ENCODE measurements at regions not wholly inside any gene's neighbourhood (a gene's known extent, or its start where the extent isn't known, plus 50 kb on each side); places are given as distances from the start of the nearest gene placed in this dataset.

GRCh38 chr7:98771941-98772603 lies 97.7 kb downstream of the TMEM130 start:
- peaks cover 24% of the 10 kb centered on the region for H3K4me1 ChIP-seq (ENCODE audit: insufficient read depth)
- peak overlapping the region; percentile 75 for H3K4me2 ChIP-seq
- peaks cover 3% of the 10 kb centered on the region; the same call in 1 of the 2 replicates for H3K27me3 ChIP-seq (ENCODE audit: insufficient read depth)
- no peaks in the 10 kb centered on the region for H4K20me1 ChIP-seq (replicated peaks; ENCODE audit: insufficient read depth)
- Mint-ChIP-seq H3K27me3 (ENCODE audit: insufficient read depth, low read depth, poor library complexity) (peaks cover 9% of the 10 kb centered on the region), H3K36me3 (ENCODE audit: low read depth) (no peaks in the 10 kb centered on the region), H3K4me1 (peaks cover 30% of the 10 kb centered on the region), H3K27ac (no peak overlapping the region), H3K4me3 (peak overlapping the region; percentile 55), H3K9me3 (no peaks in the 10 kb centered on the region)
- H2AFZ ChIP-seq = peak overlapping the region; percentile 2
- H3F3A ChIP-seq (replicated peaks; ENCODE audit: low read depth) = 0 out of 2 replicates have a peak, but pooled peaks cover 7% of the 10 kb centered on the region
- H3K36me3 ChIP-seq (ENCODE audit: insufficient read depth) = no peaks in the 10 kb centered on the region
- no peaks in the 10 kb centered on the region for H3K79me2 ChIP-seq (replicated peaks; ENCODE audit: insufficient read depth)
- peak overlapping the region; percentile 37 for H3K4me3 ChIP-seq
- peak overlapping the region; percentile 3; the same call in 1 of the 2 replicates for H3K27ac ChIP-seq (ENCODE audit: low read depth)
- TF ChIP-seq, protein P1, sequence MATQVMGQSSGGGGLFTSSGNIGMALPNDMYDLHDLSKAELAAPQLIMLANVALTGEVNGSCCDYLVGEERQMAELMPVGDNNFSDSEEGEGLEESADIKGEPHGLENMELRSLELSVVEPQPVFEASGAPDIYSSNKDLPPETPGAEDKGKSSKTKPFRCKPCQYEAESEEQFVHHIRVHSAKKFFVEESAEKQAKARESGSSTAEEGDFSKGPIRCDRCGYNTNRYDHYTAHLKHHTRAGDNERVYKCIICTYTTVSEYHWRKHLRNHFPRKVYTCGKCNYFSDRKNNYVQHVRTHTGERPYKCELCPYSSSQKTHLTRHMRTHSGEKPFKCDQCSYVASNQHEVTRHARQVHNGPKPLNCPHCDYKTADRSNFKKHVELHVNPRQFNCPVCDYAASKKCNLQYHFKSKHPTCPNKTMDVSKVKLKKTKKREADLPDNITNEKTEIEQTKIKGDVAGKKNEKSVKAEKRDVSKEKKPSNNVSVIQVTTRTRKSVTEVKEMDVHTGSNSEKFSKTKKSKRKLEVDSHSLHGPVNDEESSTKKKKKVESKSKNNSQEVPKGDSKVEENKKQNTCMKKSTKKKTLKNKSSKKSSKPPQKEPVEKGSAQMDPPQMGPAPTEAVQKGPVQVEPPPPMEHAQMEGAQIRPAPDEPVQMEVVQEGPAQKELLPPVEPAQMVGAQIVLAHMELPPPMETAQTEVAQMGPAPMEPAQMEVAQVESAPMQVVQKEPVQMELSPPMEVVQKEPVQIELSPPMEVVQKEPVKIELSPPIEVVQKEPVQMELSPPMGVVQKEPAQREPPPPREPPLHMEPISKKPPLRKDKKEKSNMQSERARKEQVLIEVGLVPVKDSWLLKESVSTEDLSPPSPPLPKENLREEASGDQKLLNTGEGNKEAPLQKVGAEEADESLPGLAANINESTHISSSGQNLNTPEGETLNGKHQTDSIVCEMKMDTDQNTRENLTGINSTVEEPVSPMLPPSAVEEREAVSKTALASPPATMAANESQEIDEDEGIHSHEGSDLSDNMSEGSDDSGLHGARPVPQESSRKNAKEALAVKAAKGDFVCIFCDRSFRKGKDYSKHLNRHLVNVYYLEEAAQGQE (IDR thresholded peaks at IDR 0.05; ENCODE audit: unreplicated experiment) = no peak
- no peak for TF ChIP-seq NANOG (IDR thresholded peaks at IDR 0.05; ENCODE audit: borderline replicate concordance)
- TF ChIP-seq, protein P2, sequence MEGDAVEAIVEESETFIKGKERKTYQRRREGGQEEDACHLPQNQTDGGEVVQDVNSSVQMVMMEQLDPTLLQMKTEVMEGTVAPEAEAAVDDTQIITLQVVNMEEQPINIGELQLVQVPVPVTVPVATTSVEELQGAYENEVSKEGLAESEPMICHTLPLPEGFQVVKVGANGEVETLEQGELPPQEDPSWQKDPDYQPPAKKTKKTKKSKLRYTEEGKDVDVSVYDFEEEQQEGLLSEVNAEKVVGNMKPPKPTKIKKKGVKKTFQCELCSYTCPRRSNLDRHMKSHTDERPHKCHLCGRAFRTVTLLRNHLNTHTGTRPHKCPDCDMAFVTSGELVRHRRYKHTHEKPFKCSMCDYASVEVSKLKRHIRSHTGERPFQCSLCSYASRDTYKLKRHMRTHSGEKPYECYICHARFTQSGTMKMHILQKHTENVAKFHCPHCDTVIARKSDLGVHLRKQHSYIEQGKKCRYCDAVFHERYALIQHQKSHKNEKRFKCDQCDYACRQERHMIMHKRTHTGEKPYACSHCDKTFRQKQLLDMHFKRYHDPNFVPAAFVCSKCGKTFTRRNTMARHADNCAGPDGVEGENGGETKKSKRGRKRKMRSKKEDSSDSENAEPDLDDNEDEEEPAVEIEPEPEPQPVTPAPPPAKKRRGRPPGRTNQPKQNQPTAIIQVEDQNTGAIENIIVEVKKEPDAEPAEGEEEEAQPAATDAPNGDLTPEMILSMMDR (conservative IDR thresholded peaks at IDR 0.05; ENCODE audit: low read depth in 2 of 2) = no peak
- no peak for TF ChIP-seq STAT1 (IDR thresholded peaks at IDR 0.05; ENCODE audit: unreplicated experiment)
- TF ChIP-seq, protein P3, sequence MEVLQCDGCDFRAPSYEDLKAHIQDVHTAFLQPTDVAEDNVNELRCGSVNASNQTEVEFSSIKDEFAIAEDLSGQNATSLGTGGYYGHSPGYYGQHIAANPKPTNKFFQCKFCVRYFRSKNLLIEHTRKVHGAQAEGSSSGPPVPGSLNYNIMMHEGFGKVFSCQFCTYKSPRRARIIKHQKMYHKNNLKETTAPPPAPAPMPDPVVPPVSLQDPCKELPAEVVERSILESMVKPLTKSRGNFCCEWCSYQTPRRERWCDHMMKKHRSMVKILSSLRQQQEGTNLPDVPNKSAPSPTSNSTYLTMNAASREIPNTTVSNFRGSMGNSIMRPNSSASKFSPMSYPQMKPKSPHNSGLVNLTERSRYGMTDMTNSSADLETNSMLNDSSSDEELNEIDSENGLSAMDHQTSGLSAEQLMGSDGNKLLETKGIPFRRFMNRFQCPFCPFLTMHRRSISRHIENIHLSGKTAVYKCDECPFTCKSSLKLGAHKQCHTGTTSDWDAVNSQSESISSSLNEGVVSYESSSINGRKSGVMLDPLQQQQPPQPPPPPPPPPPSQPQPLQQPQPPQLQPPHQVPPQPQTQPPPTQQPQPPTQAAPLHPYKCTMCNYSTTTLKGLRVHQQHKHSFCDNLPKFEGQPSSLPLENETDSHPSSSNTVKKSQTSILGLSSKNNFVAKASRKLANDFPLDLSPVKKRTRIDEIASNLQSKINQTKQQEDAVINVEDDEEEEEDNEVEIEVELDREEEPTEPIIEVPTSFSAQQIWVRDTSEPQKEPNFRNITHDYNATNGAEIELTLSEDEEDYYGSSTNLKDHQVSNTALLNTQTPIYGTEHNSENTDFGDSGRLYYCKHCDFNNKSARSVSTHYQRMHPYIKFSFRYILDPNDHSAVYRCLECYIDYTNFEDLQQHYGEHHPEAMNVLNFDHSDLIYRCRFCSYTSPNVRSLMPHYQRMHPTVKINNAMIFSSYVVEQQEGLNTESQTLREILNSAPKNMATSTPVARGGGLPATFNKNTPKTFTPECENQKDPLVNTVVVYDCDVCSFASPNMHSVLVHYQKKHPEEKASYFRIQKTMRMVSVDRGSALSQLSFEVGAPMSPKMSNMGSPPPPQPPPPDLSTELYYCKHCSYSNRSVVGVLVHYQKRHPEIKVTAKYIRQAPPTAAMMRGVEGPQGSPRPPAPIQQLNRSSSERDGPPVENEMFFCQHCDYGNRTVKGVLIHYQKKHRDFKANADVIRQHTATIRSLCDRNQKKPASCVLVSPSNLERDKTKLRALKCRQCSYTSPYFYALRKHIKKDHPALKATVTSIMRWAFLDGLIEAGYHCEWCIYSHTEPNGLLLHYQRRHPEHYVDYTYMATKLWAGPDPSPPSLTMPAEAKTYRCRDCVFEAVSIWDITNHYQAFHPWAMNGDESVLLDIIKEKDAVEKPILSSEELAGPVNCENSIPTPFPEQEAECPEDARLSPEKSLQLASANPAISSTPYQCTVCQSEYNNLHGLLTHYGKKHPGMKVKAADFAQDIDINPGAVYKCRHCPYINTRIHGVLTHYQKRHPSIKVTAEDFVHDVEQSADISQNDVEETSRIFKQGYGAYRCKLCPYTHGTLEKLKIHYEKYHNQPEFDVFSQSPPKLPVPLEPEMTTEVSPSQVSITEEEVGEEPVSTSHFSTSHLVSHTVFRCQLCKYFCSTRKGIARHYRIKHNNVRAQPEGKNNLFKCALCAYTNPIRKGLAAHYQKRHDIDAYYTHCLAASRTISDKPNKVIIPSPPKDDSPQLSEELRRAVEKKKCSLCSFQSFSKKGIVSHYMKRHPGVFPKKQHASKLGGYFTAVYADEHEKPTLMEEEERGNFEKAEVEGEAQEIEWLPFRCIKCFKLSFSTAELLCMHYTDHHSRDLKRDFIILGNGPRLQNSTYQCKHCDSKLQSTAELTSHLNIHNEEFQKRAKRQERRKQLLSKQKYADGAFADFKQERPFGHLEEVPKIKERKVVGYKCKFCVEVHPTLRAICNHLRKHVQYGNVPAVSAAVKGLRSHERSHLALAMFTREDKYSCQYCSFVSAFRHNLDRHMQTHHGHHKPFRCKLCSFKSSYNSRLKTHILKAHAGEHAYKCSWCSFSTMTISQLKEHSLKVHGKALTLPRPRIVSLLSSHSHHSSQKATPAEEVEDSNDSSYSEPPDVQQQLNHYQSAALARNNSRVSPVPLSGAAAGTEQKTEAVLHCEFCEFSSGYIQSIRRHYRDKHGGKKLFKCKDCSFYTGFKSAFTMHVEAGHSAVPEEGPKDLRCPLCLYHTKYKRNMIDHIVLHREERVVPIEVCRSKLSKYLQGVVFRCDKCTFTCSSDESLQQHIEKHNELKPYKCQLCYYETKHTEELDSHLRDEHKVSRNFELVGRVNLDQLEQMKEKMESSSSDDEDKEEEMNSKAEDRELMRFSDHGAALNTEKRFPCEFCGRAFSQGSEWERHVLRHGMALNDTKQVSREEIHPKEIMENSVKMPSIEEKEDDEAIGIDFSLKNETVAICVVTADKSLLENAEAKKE (CRISPR knock-in tag; IDR thresholded peaks at IDR 0.05) = no peak
- TF ChIP-seq CREB1 (CRISPR knock-in tag; IDR thresholded peaks at IDR 0.05; ENCODE audit: low read depth) = no peak
- TF ChIP-seq POLR2AphosphoS5 (IDR thresholded peaks at IDR 0.05; ENCODE audit: low read depth) = no peak
- TF ChIP-seq ZNF331 (CRISPR knock-in tag; IDR thresholded peaks at IDR 0.05; ENCODE audit: low read depth) = no peak
- TF ChIP-seq JUNB (IDR thresholded peaks at IDR 0.05; ENCODE audit: unreplicated experiment) = no peak
- no peak for TF ChIP-seq EZH2phosphoT487 (IDR thresholded peaks at IDR 0.05; ENCODE audit: unreplicated experiment)
- TF ChIP-seq ZNF114 (CRISPR knock-in tag; IDR thresholded peaks at IDR 0.05) = no peak
- TF ChIP-seq EZH2 (IDR thresholded peaks at IDR 0.05; ENCODE audit: low read depth, unreplicated experiment) = no peak
- TF ChIP-seq ETS1 (IDR thresholded peaks at IDR 0.05) = no peak
- DNase-seq (ENCODE audit: low spot score) (peak; percentile 74), ATAC-seq (peak; percentile 86)
- H3K9me2 ChIP-seq (ENCODE audit: insufficient read depth) = no peaks in the 10 kb centered on the region
